NB4 (cell line): ENCODE measurements at regions not wholly inside any gene's neighbourhood (a gene's known extent, or its start where the extent isn't known, plus 50 kb on each side); places are given as distances from the start of the nearest gene placed in this dataset.
"Not testable (repeated sequence)": the region's sequence is repeated elsewhere in the genome, so short reads cannot be mapped to it uniquely, and the experiment has no call there.

Experiments
- DNase-seq: peaks from one replicate; pipeline ENCODE4 v3.0.0; 2010; ENCODE audit warnings: low read depth
- H3K4me3 ChIP-seq: one replicate; pipeline ENCODE4 v1.5.1; 2011; ENCODE audit warnings: mild to moderate bottlenecking, low read depth, low read length, moderate library complexity
- MYC ChIP-seq: IDR thresholded peaks from 2 replicates; pipeline ENCODE4 v1.6.1; 2011; ENCODE audit warnings: low read depth, low read length
- POLR2A ChIP-seq: IDR thresholded peaks from 2 replicates; pipeline ENCODE4 v1.6.1; 2011; ENCODE audit warnings: mild to moderate bottlenecking; ENCODE audit not compliant: insufficient read length; ENCODE audit errors: extremely low read depth
- TF ChIP-seq, protein P1 (sequence below): IDR thresholded peaks from 2 replicates; pipeline ENCODE4 v1.6.1; 2011; ENCODE audit warnings: low read depth, low read length
- TF ChIP-seq, protein P2 (sequence below): IDR thresholded peaks from one replicate; pipeline ENCODE4 v1.5.1; 2012; ENCODE audit warnings: low read depth, low read length

DNA sequence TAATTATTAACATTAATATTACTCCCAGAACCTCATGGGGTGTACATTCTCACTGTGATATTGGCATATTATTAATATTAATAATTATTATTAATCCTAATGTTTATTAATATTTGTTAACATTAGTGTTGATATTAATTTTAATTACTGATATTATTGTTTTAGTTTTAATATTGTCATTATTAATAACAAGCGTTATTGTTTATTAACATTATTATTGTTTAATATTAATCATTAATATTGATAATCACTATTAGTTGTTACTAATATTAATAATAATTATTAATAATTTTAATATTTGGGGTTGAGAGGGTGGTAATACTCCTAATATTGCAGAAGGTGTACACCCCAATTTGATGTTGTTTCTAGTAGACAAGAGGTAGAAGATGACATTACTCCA is 193.1 kb upstream of the XIRP2 start:
- no peak overlapping the region for H3K4me3 ChIP-seq
- no peak for DNase-seq
- TF ChIP-seq, protein P1, sequence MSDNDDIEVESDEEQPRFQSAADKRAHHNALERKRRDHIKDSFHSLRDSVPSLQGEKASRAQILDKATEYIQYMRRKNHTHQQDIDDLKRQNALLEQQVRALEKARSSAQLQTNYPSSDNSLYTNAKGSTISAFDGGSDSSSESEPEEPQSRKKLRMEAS = no peak
- TF ChIP-seq, protein P2, sequence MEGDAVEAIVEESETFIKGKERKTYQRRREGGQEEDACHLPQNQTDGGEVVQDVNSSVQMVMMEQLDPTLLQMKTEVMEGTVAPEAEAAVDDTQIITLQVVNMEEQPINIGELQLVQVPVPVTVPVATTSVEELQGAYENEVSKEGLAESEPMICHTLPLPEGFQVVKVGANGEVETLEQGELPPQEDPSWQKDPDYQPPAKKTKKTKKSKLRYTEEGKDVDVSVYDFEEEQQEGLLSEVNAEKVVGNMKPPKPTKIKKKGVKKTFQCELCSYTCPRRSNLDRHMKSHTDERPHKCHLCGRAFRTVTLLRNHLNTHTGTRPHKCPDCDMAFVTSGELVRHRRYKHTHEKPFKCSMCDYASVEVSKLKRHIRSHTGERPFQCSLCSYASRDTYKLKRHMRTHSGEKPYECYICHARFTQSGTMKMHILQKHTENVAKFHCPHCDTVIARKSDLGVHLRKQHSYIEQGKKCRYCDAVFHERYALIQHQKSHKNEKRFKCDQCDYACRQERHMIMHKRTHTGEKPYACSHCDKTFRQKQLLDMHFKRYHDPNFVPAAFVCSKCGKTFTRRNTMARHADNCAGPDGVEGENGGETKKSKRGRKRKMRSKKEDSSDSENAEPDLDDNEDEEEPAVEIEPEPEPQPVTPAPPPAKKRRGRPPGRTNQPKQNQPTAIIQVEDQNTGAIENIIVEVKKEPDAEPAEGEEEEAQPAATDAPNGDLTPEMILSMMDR = no peak
- TF ChIP-seq POLR2A (no peak), MYC (no peak)

DNA sequence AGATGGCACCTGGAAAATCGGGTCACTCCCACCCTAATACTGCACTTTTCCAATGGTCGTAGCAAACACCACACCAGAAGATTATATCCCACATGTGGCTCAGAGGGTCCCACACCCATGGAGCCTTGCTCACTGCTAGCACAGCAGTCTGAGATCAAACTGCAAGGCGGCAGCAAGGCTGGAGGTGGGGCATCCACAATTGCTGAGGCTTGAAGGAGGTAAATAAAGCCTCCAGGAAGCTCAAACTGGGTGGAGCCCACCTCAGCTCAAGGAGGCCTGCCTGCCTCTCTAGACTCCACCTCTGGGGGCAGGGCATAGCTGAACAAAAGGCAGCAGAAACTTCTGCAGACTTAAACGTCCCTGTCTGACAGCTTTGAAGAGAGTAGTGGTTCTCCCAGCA is 192.0 kb upstream of the SCN7A start:
- H3K4me3 ChIP-seq, DNase-seq: not testable (repeated sequence)

DNA sequence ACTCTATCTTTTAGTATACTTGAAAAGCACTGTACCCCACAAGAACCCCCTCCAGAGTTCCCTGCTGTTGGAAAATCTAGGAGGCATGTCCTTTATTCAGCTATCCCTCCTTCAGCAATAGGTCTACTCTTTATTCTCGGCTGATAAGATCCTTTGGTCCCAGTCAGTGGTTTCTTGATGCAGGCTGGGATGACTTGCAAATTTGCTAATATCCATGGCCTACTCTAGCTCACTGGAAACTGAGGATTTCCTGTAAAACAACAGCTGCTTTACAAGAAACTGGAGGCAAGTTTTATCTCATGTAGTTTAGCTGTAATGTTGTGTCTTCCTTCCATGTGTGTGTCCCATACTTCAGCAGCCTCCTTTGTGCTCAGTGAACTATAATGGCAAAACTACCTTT is 183.9 kb upstream of the SCN7A start:
- DNase-seq = no peak
- TF ChIP-seq, protein P2 = no peak
- TF ChIP-seq MYC (no peak), POLR2A (no peak)
- TF ChIP-seq, protein P1 = no peak
- H3K4me3 ChIP-seq = no peak overlapping the region

DNA sequence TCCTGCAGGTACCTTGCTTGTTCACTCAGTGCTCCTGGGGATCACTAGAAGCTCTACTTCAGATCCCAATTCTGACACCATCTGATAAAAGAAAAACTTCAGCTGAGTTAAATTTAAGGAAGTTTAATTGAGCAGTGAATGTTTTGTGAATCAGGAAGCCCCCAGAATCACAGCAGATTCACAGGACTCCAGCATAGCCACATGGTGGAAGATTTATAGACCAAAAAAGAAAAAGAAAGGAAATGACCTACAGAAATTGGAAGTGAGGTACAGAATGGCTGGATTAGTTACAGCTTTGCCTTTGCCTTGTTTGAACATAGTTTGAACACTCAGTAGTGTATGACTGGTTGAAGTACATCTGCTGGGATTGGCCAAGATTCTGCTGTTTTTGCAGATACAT is 182.7 kb upstream of the SCN7A start:
- no peak for DNase-seq

DNA sequence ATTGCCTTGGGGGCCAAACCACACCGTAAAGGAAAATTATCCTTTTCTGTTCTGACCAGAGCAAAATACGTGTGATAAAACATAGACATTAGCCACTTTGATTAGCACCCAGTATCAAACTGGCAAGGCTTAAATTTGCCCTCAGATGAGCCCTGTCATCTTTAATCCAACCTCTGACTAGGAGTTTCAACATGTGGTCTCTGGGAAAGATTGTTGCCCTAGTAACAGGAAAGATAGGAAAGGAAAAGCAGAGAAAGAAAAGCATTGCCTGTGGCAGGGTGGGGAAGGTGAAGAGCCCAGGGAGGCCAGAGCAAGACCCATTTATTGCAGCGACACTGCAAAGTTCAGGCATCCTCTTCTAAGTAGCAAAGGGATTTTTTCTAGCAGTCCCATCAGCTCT is 181.5 kb upstream of the SCN7A start:
- no peak for DNase-seq

More for the DNA sequence above, 182.7 kb upstream of the SCN7A start:
- TF ChIP-seq, protein P1 = no peak
- TF ChIP-seq MYC (no peak), POLR2A (no peak)
- TF ChIP-seq, protein P2 = no peak
- H3K4me3 ChIP-seq = no peak overlapping the region

DNA sequence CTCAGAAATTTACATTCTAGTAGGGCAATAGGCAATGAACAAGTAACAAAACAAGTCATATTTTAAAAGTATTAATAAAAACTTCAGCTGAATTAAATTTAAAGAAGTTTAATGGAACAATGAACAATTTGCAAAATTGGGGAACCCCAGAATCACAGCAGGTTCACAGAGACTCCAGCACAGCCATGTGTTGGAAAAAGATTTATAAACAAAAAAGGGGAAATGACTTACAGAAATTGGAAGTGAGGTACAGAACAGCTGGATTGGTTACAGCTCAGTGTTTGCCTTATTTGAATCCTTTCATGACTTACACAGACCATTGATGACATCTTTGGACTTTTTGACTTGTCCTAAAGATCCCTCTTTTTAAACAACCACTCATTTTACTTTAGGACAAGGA is 179.9 kb upstream of the SCN7A start:
- no peak for TF ChIP-seq POLR2A
- no peak for TF ChIP-seq MYC
- TF ChIP-seq, protein P2 = no peak
- TF ChIP-seq, protein P1 = no peak
- DNase-seq = no peak
- no peak overlapping the region for H3K4me3 ChIP-seq

More for the DNA sequence above, 181.5 kb upstream of the SCN7A start:
- TF ChIP-seq, protein P1 = no peak
- H3K4me3 ChIP-seq = no peak overlapping the region

DNA sequence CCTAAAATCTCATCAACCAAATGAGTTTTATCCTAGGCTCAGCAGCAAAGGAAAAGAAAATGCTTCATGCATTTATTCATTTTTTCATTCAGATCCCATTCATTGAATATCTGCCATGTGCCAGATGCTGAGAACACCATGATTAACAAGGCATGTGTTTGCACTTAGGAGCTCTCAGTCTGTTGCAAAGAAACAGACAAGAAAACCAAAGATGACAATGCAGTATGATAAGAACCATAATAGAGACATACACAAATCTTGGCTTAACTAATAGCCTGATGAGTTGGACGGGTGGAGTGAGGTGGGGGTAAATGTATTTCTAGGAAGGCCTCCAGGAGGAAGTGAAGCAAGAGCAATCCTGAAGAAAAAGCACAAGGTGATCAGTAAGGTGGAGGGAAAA is 177.8 kb upstream of the SCN7A start:
- no peak for DNase-seq
- H3K4me3 ChIP-seq = no peak overlapping the region
- TF ChIP-seq, protein P2 = no peak
- TF ChIP-seq, protein P1 = no peak
- TF ChIP-seq POLR2A (no peak), MYC (no peak)
